ENCODE measurements at regions not wholly inside any gene's neighbourhood (a gene's known extent, or its start where the extent isn't known, plus 50 kb on each side); places are given as distances from the start of the nearest gene placed in this dataset.
"Not testable (repeated sequence)": the region's sequence is repeated elsewhere in the genome, so short reads cannot be mapped to it uniquely, and the experiment has no call there.

GRCh38 chr2:182548031-182548950 lies 121.5 kb upstream of the PDE1A start:
- no peak for DNase-seq
- no peaks in the 10 kb centered on the region for H3K9me3 ChIP-seq
- no peak overlapping the region for H3K27ac ChIP-seq
- H3K27me3 ChIP-seq, result no peaks in the 10 kb centered on the region
- TF ChIP-seq, protein P1, sequence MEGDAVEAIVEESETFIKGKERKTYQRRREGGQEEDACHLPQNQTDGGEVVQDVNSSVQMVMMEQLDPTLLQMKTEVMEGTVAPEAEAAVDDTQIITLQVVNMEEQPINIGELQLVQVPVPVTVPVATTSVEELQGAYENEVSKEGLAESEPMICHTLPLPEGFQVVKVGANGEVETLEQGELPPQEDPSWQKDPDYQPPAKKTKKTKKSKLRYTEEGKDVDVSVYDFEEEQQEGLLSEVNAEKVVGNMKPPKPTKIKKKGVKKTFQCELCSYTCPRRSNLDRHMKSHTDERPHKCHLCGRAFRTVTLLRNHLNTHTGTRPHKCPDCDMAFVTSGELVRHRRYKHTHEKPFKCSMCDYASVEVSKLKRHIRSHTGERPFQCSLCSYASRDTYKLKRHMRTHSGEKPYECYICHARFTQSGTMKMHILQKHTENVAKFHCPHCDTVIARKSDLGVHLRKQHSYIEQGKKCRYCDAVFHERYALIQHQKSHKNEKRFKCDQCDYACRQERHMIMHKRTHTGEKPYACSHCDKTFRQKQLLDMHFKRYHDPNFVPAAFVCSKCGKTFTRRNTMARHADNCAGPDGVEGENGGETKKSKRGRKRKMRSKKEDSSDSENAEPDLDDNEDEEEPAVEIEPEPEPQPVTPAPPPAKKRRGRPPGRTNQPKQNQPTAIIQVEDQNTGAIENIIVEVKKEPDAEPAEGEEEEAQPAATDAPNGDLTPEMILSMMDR (IDR thresholded peaks at IDR 0.05), result no peak
- no peak overlapping the region for H3K4me3 ChIP-seq
- intact Hi-C loops (cut with DNase I), result no loop called here
- H3K36me3 ChIP-seq, result no peaks in the 10 kb centered on the region
- no peak for ATAC-seq
- no peaks in the 10 kb centered on the region for H3K4me1 ChIP-seq

GRCh38 chr2:182550234-182550633 lies 123.4 kb upstream of the PDE1A start:
- H3K9me3 ChIP-seq, result no peaks in the 10 kb centered on the region
- TF ChIP-seq, protein P1 (IDR thresholded peaks at IDR 0.05), result no peak
- intact Hi-C loops (cut with DNase I), result no loop called here
- H3K4me1 ChIP-seq, result no peaks in the 10 kb centered on the region
- ATAC-seq (no peak), DNase-seq (no peak)
- H3K4me3 ChIP-seq, result no peak overlapping the region
- H3K27ac ChIP-seq, result no peak overlapping the region
- no peaks in the 10 kb centered on the region for H3K36me3 ChIP-seq
- H3K27me3 ChIP-seq, result no peaks in the 10 kb centered on the region

- H3K9me3 ChIP-seq; H3K27ac ChIP-seq; DNase-seq; H3K4me3 ChIP-seq; ATAC-seq; H3K4me1 ChIP-seq; H3K36me3 ChIP-seq; intact Hi-C loops (cut with DNase I); H3K27me3 ChIP-seq: not testable (repeated sequence)
Observed at GRCh38 chr2:182552232-182552631, 125.4 kb upstream of the PDE1A start.

DNA sequence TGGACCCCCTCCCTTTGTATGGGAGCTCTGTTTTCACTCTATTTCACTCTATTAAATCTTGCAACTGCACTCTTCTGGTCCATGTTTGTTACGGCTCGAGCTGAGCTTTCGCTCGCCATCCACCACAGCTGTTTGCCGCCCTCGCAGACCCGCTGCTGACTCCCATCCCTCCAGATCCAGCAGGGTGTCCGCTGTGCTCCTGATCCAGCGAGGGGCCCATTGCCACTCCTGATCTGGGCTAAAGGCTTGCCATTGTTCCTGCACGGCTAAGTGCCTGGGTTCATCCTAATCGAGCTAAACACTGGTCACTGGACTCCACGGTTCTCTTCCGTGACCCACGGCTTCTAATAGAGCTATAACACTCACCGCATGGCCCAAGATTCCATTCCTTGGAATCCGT lies 125.9 kb upstream of the PDE1A start:
- H3K27ac ChIP-seq; DNase-seq; H3K9me3 ChIP-seq; H3K4me1 ChIP-seq; H3K4me3 ChIP-seq; intact Hi-C loops (cut with DNase I); ATAC-seq; H3K27me3 ChIP-seq; H3K36me3 ChIP-seq: not testable (repeated sequence)

- TF ChIP-seq, protein P1 (IDR thresholded peaks at IDR 0.05), result no peak
- no peaks in the 10 kb centered on the region for H3K36me3 ChIP-seq
- intact Hi-C loops (cut with DNase I), result no loop called here
- no peaks in the 10 kb centered on the region for H3K4me1 ChIP-seq
- H3K4me3 ChIP-seq, result no peak overlapping the region
- no peaks in the 10 kb centered on the region for H3K27me3 ChIP-seq
- ATAC-seq (no peak), DNase-seq (no peak)
- H3K9me3 ChIP-seq, result no peaks in the 10 kb centered on the region
- no peak overlapping the region for H3K27ac ChIP-seq
Observed at GRCh38 chr2:182553483-182553882, 126.6 kb upstream of the PDE1A start.

DNA sequence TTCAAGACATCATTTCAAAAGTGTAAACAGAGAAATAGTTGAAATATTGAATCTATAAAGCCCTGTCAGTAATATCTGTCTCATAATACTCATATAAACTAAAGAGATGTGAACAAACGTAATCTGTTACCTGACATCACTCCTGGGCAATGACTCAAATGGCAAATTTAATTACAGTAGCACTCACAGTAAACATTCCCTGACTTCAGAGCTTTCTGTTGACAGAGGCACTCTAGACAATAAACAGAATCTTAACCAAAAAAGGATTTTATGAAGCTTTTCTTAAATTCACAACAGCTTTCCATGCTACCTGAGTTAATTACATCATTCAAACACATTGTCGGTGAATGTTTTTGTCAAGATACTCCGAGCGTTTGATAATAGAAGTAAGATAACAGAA lies 128.1 kb upstream of the PDE1A start:
- DNase-seq (no peak), ATAC-seq (no peak)
- intact Hi-C loops (cut with DNase I), result no loop called here
- H3K36me3 ChIP-seq, result no peaks in the 10 kb centered on the region
- TF ChIP-seq, protein P1 (IDR thresholded peaks at IDR 0.05), result no peak
- no peaks in the 10 kb centered on the region for H3K27me3 ChIP-seq
- H3K4me3 ChIP-seq, result no peak overlapping the region
- H3K27ac ChIP-seq, result no peak overlapping the region
- no peaks in the 10 kb centered on the region for H3K4me1 ChIP-seq
- H3K9me3 ChIP-seq, result no peaks in the 10 kb centered on the region

All from left lung (tissue), 4 donors.